HCT116 (cell line): ENCODE measurements at regions not wholly inside any gene's neighbourhood (a gene's known extent, or its start where the extent isn't known, plus 50 kb on each side); places are given as distances from the start of the nearest gene placed in this dataset.

Experiments
- ZFX ChIP-seq: fragments of 450-650 bp; IDR thresholded peaks from 2 replicates; pipeline ENCODE4 v1.6.1; 2017
- TF ChIP-seq, protein P1 (sequence below), 3 experiments: fragments of 200-600 bp in 1 of 3; sonication (generic) in 1 of 3; IDR thresholded peaks in 2 of 3; conservative IDR thresholded peaks in 1 of 3; 2 replicates each; pipeline ENCODE4 v1.5.1; 2012 to 2017; ENCODE audit warnings: low read depth in 2 of 3, low read length in 2 of 3, antibody characterized with exemption in 1 of 3, borderline replicate concordance in 1 of 3, control low read depth in 1 of 3, mild to moderate bottlenecking in 1 of 3, mixed read lengths in 1 of 3, mixed run types in 1 of 3, moderate library complexity in 1 of 3; ENCODE audit not compliant: insufficient read depth in 1 of 3

DNA sequence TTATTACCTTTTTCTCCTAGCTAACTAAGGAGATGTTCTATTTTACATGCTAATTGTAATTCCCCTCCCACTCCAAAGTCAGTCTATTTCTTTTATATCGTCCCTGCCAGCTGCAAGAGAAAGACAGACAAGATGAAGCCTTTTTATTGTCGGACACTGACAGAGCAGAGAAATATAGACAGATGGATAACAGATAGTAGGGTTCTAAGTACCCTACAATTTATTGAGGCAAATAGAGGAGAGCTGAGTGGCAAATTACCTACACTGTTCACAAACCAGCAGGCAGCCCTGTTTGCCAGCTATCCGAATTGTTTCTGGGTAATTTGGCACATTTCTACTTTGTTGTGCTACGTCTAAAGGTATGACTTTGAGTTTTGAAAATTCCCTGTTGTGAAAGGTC lies 392.3 kb upstream of the ZNF717 start:
- TF ChIP-seq, protein P1, sequence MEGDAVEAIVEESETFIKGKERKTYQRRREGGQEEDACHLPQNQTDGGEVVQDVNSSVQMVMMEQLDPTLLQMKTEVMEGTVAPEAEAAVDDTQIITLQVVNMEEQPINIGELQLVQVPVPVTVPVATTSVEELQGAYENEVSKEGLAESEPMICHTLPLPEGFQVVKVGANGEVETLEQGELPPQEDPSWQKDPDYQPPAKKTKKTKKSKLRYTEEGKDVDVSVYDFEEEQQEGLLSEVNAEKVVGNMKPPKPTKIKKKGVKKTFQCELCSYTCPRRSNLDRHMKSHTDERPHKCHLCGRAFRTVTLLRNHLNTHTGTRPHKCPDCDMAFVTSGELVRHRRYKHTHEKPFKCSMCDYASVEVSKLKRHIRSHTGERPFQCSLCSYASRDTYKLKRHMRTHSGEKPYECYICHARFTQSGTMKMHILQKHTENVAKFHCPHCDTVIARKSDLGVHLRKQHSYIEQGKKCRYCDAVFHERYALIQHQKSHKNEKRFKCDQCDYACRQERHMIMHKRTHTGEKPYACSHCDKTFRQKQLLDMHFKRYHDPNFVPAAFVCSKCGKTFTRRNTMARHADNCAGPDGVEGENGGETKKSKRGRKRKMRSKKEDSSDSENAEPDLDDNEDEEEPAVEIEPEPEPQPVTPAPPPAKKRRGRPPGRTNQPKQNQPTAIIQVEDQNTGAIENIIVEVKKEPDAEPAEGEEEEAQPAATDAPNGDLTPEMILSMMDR (IDR thresholded peaks at IDR 0.05 in 2 of 3, conservative IDR thresholded peaks at IDR 0.05 in 1 of 3; ENCODE audit: borderline replicate concordance in 1 of 3, insufficient read depth in 1 of 3, low read depth in 2 of 3, low read length in 2 of 3): no peak
- TF ChIP-seq ZFX: no peak
